Fibroblast of skin of right quadriceps (primary cell): ENCODE measurements at regions not wholly inside any gene's neighbourhood (a gene's known extent, or its start where the extent isn't known, plus 50 kb on each side); places are given as distances from the start of the nearest gene placed in this dataset.

Experiments used
- DNase-seq: peaks from one replicate; pipeline ENCODE4 v3.0.0-alpha.2; 2013

DNA sequence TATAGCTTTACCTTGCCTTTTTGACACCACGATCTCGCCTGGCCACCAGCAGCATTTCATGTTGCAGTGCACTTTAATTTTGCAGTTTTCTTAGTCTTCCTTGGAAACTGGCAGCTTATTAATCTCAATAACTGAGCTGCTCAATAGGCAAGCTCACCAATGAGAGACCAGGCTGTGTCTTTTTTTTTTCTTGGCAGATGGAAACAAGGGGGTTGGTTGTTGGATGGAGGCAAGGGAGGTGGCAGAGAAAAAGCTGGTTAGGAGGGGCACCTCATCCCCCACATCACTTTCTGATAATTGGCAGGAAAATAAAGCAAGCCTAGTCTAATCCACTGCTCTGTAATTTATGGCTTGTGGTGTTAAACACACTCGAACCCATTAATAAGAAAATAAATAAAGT lies 324.5 kb upstream of the WWC1 start:
- no peak for DNase-seq

DNA sequence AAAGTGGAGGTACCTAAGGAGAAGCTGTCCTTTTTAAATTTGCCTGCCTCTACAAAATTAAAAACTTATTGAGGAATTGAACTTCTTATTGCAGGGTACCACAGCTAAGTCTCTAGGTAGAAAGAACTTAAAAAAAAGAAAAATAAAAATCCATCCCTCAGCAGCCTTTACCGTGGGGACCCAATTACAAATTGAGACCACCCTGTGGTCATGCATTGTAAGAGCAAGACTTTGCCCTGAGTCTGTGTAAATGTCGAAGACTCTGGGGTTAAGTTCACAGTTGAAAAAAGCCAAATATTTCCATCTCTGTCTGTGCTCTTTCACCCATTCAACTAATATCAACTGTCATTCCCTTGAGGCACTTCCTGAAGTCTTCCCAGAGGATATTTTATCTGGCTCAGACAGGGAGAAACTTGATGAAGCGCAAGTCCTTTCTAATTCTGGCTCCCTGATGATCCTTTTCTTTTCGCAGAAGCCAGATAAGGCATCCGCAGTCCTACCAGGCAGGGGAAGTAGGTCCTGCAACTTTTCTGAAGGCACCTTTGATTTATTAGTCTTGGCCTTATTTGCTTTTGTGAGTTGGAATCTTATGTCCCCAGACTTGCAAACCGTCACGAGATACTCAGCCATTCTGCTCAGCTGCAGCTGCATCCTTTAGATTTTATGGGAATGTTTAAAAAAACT lies 323.8 kb upstream of the WWC1 start:
- peak; percentile 63 for DNase-seq

DNA sequence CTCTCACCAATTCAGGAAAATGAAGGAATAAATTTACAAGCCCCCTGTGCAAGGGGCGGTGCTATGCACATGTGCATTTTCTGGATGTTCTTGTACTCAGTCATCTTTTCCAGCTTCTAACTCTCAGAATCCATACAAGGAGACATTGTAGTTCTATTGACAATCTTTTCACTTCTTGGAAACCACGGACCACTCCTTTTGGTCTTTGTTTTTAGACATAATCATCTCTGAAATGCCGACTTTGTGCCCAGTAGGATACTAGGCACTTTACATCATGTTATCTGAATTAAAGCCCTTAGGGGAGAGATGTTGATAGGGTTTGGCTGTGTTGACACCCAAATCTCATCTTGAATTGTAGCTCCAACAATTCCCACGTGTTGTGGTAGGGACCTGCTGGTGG lies 322.6 kb upstream of the WWC1 start:
- peak; percentile 44 for DNase-seq

DNA sequence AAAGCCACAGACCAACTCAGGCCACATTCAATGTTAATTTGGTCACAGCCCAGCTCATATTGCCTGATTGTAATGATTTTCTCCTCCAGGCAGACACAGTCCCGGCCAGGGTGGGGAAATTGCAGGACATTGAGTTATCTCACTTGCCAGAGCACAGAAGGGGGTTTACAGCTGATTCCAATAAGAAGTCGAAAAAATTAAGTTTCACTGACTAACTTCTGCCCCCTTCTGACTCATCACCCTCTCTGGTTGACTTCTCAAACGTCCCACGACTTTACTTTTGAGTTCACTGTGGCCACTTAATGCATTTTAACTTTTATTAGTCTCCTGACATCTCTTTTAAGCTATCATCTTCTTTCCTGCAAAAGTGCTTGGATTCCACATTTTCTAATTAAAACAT lies 321.4 kb upstream of the WWC1 start:
- peak; percentile 83 for DNase-seq

DNA sequence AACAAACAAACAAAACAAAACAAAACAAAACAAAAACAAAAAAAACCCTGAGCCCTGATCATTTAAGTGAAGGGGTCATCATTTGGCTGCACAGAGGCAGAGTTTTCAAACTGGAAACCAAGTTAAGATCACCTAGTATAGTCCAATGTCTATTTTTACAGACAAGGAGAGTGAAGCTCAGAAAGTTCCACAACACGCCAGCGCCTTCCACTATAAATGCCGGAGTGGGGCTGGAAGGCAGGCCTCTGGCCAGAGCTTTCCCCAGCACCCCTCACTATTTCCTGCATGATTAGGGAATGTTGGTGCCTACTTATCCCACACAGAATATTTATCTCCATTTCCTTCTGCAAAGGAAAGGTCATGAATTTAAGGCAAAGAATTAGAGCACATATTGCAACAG lies 319.7 kb upstream of the WWC1 start:
- no peak for DNase-seq

- DNase-seq = no peak
These were observed 318.3 kb upstream of the WWC1 start for GRCh38 chr5:167973126-167973525.

DNA sequence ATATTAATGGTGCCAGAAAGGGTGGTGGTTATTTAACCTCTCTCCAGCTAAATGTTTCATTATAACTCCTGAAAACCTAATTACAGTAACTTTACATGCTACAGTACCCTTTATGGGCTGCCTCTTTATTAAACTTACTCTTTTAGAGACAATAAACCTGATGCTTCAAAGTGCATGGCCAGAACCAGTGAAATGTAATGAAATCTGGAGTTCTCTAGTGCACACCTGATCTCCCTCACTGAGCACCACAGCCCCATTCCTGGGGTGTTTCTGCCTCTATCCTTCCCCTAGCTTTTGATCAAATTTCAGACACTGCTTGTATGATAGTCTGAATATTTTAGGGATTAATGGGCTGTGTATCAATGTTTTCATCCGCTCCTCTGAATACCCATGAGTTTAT lies 306.5 kb upstream of the WWC1 start:
- DNase-seq = no peak

GRCh38 chr5:167985373-167985772 lies 306.1 kb upstream of the WWC1 start:
- no peak for DNase-seq

GRCh38 chr5:167987490-167988280 lies 303.8 kb upstream of the WWC1 start:
- no peak for DNase-seq

- DNase-seq = no peak
These were observed 298.6 kb upstream of the WWC1 start for GRCh38 chr5:167992868-167993267.

DNA sequence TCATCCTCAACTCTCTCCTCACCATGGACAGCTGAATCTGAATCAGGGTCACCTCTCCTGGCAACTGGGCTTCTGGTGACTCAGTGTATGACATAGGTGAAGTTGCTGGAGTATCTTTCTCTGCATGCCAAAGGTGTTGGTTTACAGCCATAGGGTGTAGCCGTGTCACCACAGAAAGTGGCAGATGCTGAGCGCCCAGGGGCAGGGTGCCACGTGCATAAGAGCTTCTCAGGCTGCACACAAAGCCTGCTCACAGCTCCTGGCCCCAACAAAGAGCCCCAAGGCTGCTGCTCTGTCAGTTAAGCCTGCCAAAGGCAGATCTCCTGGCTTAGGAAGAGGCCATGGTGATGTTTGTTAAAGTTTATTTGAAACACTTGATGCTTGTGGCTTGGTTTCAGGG lies 297.7 kb upstream of the WWC1 start:
- DNase-seq = no peak

DNA sequence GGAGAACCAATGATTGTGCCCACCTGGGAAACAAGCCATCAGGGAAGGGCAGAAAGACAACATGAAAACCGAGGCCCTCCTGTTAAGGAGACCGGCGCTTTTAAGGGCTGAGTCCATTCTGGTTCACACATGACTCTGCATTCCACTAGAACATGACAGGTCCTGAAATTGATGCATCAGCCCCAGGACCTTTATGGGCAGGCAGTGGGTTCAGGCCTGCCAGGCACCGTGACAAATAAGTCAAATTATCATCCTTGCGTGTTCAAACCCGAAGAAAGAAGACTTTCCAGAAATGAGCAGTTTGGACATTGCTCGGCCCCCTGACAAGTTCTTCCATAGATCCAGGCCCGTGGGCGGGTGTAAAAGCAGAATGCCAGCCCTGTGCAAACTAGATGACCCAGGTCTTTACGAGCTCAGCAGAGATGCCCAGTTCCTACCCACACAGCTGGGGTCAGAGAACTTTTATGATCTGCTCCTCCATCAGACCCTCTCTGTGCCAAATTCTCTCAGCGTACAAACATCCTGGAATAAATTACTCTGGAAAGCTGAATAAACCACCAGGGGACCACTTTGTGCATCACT lies 295.5 kb upstream of the WWC1 start:
- DNase-seq = no peak

DNA sequence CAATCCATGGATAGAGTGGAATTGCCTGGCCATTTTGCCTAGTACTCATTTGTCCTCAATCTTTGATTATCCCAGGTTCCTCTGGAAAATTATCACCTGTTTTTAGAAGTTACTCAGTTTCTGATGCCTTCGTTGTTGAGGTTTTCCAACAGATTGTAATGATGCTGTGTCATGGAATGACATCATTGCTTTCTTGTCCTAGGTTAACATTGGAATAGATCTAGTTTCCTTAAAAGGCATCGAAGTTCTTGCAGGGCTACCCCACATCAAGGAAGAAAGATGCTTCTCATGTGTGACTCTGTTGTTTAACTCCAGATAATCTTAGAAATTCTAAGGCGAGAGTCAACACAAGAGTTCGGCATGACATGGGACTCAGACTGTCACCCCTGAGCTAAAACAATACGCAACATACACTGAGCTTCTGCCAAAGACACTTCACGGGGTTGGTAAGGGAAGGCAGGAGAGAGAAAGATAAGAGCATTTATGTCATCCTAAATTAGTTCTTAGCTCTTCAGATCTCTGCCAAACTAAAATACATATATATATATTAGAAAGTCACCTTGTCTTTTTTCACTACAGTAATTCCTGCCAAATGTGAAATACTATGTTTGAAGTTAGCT lies 293.2 kb upstream of the WWC1 start:
- peak; percentile 70 for DNase-seq

DNA sequence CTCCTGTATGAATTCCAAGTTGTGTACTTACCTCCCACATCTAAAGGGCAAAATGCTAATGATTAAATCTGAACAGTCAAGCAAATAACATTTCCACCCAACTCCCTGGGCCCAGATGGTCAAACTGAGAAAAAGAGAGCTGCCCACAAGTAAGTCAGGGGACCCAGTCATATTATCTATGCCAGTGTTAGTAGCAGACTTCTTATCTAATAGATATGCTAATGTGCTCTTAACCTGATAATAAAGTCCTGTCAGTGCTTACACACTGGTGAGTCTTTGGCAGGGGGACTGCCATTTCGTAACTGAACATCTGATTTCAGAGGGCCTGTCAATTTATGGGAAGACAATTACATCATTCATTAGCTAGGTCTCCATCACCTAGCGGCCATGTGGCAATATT lies 292.3 kb upstream of the WWC1 start:
- no peak for DNase-seq

- DNase-seq = no peak
These were observed 290.1 kb upstream of the WWC1 start for GRCh38 chr5:168001318-168001717.

DNA sequence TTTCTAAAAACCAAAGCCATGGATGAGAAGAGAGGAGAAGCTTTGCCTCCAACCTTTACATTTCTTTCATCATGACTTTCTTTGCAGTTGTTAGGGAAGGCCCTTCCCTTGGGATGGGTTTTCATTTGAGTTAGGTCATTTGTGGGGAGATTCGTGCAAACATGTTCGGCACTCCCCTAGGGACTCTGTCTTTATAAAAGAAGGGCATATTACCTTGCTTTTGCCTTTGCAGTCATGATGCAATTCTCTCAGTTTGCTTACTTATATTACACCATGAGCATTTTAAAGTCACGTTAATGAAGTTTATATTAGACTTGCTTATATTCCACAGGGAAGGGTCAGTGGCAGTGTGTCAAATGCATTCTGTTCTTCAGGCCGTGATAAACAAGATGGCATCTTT lies 289.3 kb upstream of the WWC1 start:
- no peak for DNase-seq

DNA sequence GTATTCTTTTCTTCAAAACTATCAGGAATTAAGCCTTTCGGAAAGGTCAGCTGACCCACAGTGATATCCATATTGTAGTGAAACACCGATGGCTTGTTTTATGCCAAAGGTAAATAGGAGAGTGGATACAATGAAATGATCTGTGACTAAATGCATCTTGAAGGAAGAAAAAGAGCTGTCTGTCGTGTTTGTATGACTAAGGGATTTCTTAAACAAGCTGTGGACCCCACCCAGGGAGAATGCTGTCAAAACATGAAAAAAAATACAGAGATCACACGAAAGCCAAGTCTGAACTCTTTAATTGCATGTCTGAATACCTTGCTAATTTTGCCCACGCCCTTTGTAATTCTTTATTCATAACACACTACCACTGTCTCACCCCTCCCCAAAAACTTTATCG lies 286.4 kb upstream of the WWC1 start:
- DNase-seq = no peak

GRCh38 chr5:168005936-168006335 lies 285.5 kb upstream of the WWC1 start:
- no peak for DNase-seq

GRCh38 chr5:168006456-168007130 lies 284.9 kb upstream of the WWC1 start:
- peak; percentile 79 for DNase-seq

DNA sequence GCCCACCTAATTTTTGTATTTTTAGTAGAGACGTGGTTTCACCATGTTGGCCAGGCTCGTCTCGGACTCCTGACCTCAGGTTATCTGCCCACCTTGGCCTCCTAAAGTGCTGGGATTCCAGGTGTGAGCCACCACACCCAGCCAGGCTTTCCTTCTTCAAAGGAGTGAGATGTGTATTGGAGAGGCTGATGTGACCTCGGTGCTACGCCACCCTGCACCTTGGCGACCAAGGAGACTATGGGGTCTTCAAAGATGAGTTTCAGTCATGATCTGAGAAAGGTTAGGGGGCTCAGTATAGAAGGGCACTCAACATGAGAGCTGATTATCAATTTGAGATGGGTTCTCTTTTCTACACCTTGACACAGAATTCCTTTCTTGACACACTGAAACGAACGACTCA lies 284.2 kb upstream of the WWC1 start:
- DNase-seq = no peak

GRCh38 chr5:168008555-168008954 lies 282.9 kb upstream of the WWC1 start:
- no peak for DNase-seq

GRCh38 chr5:168011096-168011495 lies 280.3 kb upstream of the WWC1 start:
- DNase-seq = no peak

DNA sequence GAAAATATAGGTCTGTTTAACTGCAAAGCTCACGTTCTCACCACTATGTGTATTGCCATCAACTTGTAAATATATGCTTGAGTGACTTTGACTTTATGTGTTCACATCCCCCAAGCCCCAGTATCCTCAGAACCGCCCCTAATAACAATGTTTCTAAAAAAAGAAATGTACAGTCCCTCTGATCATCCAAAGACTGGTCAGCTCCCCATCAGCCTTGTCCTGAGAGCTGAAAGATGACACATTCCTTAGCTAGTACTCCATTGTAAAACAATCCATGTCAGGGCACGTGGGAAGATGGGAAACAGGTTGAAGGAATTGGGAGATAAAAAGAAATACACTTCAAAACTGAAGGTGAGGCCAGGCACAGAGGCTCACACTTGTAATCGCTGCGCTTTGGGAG lies 279.4 kb upstream of the WWC1 start:
- DNase-seq = no peak
